Esophagus squamous epithelium (tissue), 4 donors: ENCODE measurements at regions not wholly inside any gene's neighbourhood (a gene's known extent, or its start where the extent isn't known, plus 50 kb on each side); places are given as distances from the start of the nearest gene placed in this dataset.

ENCODE experiments used
- CTCF ChIP-seq, 6 experiments: fragments of 450-650 bp in 4 of 6; fragments of 200-600 bp in 2 of 6; sonication (generic) in 2 of 6; IDR thresholded peaks; one replicate each; pipeline ENCODE4 v1.5.1; 2016 to 2019; ENCODE audit warnings: antibody characterized with exemption in 6 of 6, mild to moderate bottlenecking in 4 of 6, moderate library complexity in 4 of 6
- POLR2A ChIP-seq, 4 donors: fragments of 450-650 bp; IDR thresholded peaks; one replicate each; pipeline ENCODE4 v1.6.1; 2017; ENCODE audit warnings: antibody characterized with exemption in 4 of 4, mild to moderate bottlenecking in 4 of 4, moderate library complexity in 3 of 4

DNA sequence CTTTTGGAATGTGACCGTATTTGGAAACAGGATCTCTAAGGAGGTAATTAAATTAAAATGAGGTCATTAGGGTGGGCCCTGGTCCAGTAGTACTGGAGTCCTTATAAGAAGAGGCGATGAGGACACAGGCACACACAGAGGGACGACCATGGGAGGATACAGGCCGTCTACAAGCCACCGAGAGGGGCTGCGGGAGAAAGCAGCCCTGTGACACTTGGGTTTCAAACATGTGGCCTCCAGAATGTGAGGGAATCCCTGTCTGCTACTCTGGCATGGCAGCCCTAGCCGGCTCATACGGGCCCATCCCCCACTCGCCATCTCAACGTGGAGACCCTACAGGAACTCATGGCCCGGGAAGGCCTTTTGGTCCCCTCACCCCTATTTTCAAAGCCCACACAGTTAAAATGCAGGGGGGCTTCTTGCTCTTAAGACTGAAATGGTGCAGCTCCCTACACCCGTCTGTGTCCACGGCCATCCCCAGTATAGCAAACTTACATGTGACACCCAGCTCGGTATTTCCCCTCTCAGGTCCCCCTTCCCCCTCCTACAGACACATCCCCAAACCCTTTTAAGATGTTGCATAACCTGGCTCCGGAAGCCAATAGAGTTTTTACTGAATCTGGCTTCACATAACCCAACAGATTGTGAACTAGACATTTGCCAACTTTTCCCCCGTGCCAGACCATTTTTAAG is 124.1 kb upstream of the TBL1X start:
- TF ChIP-seq CTCF (IDR thresholded peaks at IDR 0.05) (no peak), POLR2A (IDR thresholded peaks at IDR 0.05) (no peak)
